Fibroblast of the aortic adventitia (primary cell): ENCODE measurements at regions not wholly inside any gene's neighbourhood (a gene's known extent, or its start where the extent isn't known, plus 50 kb on each side); places are given as distances from the start of the nearest gene placed in this dataset.
A peak's percentile ranks its signal among the peaks of the same experiment; 100 is the strongest.

Experiments
- DNase-seq: peaks from one replicate; pipeline ENCODE4 v3.0.0-alpha.2; 2010; ENCODE audit warnings: low read depth
- H3K4me3 ChIP-seq: 2 replicates; pipeline ENCODE4 v1.5.1; 2011; ENCODE audit warnings: low read depth, mild to moderate bottlenecking, control low read depth, low read length, moderate library complexity
- CTCF ChIP-seq: IDR thresholded peaks from 2 replicates; pipeline ENCODE4 v1.5.1; 2011; ENCODE audit warnings: mild to moderate bottlenecking, low read length, control low read depth, inconsistent platforms; ENCODE audit not compliant: insufficient read depth

- DNase-seq, result no peak
- no peak overlapping the region for H3K4me3 ChIP-seq
- TF ChIP-seq CTCF, result no peak
Measured at GRCh38 chr5:57896576-57896975, 414.0 kb upstream of the ACTBL2 start.

- DNase-seq, result peak; percentile 79
- no peak for TF ChIP-seq CTCF
Measured at GRCh38 chr5:57895766-57896165, 413.2 kb upstream of the ACTBL2 start.

GRCh38 chr5:57893926-57894325 lies 411.3 kb upstream of the ACTBL2 start:
- DNase-seq, result no peak
- no peak overlapping the region for H3K4me3 ChIP-seq
- no peak for TF ChIP-seq CTCF

More at GRCh38 chr5:57895766-57896165, 413.2 kb upstream of the ACTBL2 start:
- H3K4me3 ChIP-seq, result no peak overlapping the region

- no peak overlapping the region for H3K4me3 ChIP-seq
- DNase-seq, result no peak
- no peak for TF ChIP-seq CTCF
Measured at GRCh38 chr5:57891443-57891842, 408.8 kb upstream of the ACTBL2 start.

GRCh38 chr5:57889558-57889957 lies 406.9 kb upstream of the ACTBL2 start:
- TF ChIP-seq CTCF, result peak; percentile 16
- H3K4me3 ChIP-seq, result no peak overlapping the region
- peak; percentile 55 for DNase-seq

- H3K4me3 ChIP-seq, result no peak overlapping the region
- DNase-seq, result peak; percentile 81
- peak; percentile 81 for TF ChIP-seq CTCF
Measured at GRCh38 chr5:57887851-57888621, 405.4 kb upstream of the ACTBL2 start.
